Activated CD4-positive, alpha-beta T cell treated with anti-CD3 and anti-CD28 coated beads, Interleukin-2, Interleukin-6, amounts not matched to agents 100 ng/mL and 50 ng/mL, durations not matched to agents 16 hours and 8 hours (primary cell): ENCODE measurements at regions not wholly inside any gene's neighbourhood (a gene's known extent, or its start where the extent isn't known, plus 50 kb on each side); places are given as distances from the start of the nearest gene placed in this dataset.
A peak's percentile ranks its signal among the peaks of the same experiment; 100 is the strongest.
"Not testable (repeated sequence)": the region's sequence is repeated elsewhere in the genome, so short reads cannot be mapped to it uniquely, and the experiment has no call there.

Experiments used
- DNase-seq: peaks from one replicate; pipeline ENCODE4 v3.0.0-alpha.2; 2020

DNA sequence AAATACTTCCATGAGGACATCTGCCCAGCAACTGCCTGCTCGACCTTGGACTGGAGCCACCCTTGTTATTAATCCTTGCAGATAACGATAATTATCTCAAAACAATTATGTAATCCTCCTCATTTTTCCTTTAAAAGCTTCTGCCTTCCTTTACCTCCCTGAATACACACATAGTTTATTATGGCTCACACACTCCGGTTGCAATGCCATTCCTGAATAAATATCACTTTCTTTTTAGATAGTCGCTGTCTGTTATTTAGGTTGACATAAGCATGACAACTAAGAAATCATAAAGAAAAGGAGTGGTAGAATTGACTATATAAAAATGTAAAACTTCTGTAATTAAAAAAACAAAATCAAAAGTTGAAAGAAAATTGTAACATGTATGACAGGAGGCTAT is 64.8 kb downstream of the B4GALT7 start:
- not testable (repeated sequence) for DNase-seq

- DNase-seq: not testable (repeated sequence)
Measured at GRCh38 chr5:177665172-177665571, 65.2 kb downstream of the B4GALT7 start.

DNA sequence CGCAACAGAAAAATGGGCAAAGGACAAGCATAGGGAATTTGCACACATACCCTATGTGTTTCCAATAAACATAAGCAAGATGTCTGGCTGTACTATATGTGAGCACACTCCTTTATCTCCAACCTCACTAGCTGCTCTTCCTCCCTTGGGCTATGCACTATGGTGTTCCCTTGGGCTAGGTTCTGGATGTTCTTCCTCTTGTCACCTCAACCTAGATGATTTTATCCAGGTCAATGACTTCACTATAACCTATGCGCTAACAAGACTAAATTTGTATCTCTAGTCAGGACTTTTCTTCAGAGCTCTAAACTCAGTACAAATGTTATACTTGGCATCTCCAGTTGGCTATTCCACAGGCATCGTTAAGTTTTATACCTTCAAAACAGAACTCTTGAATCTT is 66.0 kb downstream of the B4GALT7 start:
- DNase-seq: not testable (repeated sequence)

GRCh38 chr5:177671035-177671754 is 71.3 kb downstream of the B4GALT7 start:
- not testable (repeated sequence) for DNase-seq

- DNase-seq: peak; percentile 73
Measured at GRCh38 chr5:177671755-177672690, 72.1 kb downstream of the B4GALT7 start.
